Activated effector memory CD4-positive, alpha-beta T cell treated with Interleukin-2 at 50 U/mL for 16 hours (primary cell): ENCODE measurements at regions not wholly inside any gene's neighbourhood (a gene's known extent, or its start where the extent isn't known, plus 50 kb on each side); places are given as distances from the start of the nearest gene placed in this dataset.
"Not testable (repeated sequence)": the region's sequence is repeated elsewhere in the genome, so short reads cannot be mapped to it uniquely, and the experiment has no call there.

Experiments used
- DNase-seq: peaks from one replicate; pipeline ENCODE4 v3.0.0-alpha.2; 2020

GRCh38 chr17:70286391-70286790 lies 117.1 kb downstream of the KCNJ2 start:
- DNase-seq: no peak

DNA sequence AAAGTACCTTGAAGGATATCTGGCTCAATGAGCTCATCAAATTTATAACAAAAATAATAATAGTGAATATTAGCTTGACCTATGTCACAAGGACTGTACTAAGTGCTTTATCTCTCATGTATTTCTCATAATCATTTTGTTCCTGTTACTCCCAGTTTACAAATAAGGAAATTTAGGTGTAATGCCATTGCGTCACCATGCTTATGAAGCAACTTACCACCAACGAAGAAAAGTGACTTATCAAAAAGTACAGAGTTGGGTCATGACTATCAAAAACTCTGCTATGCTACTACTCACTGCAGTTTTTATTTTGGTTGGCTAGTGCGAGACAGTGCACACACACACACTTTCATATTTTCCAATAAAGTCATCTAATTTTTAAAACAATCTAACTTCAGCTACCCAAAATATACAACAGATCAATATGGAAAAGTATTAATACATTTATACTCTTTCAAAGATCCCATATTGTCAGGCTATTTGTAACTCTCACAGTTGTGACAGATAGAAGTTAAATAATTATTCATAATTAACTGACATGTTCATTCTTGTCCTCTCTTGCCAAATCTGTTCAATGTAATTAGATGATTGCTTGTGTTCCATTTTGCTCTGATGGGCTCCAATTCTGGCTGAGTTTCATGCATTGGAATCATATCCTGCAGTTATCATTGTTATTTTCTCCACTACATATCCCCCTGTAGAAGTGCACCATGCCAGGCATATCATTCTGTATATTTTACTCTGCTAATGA lies 119.4 kb downstream of the KCNJ2 start:
- no peak for DNase-seq

GRCh38 chr17:70290770-70291169 lies 121.4 kb downstream of the KCNJ2 start:
- no peak for DNase-seq

GRCh38 chr17:70292366-70292765 lies 123.0 kb downstream of the KCNJ2 start:
- no peak for DNase-seq

GRCh38 chr17:70293564-70294310 lies 124.4 kb downstream of the KCNJ2 start:
- not testable (repeated sequence) for DNase-seq

- no peak for DNase-seq
These were observed 126.0 kb downstream of the KCNJ2 start for GRCh38 chr17:70295329-70295728.

- no peak for DNase-seq
These were observed 126.4 kb downstream of the KCNJ2 start for GRCh38 chr17:70295731-70296130.

- no peak for DNase-seq
These were observed 127.1 kb downstream of the KCNJ2 start for GRCh38 chr17:70296456-70296855.

DNA sequence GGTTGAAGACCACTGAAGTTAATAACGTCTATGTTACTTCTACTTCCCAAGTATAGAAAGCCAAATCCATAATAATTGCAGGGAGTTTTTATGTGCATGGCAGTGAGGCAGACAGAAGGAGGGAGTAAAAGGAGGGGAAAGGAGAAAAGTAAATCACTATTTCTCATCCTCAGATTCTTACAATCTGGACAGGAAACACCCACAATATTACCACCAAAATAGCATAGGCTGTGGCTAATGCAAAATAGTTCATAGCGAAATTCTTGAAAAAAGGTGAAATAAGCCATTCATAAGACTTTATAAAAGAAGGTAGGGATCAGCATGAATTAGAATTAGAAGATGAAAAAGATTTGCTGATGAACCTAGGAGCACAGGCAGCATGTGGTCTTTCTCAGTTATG lies 128.1 kb downstream of the KCNJ2 start:
- no peak for DNase-seq

DNA sequence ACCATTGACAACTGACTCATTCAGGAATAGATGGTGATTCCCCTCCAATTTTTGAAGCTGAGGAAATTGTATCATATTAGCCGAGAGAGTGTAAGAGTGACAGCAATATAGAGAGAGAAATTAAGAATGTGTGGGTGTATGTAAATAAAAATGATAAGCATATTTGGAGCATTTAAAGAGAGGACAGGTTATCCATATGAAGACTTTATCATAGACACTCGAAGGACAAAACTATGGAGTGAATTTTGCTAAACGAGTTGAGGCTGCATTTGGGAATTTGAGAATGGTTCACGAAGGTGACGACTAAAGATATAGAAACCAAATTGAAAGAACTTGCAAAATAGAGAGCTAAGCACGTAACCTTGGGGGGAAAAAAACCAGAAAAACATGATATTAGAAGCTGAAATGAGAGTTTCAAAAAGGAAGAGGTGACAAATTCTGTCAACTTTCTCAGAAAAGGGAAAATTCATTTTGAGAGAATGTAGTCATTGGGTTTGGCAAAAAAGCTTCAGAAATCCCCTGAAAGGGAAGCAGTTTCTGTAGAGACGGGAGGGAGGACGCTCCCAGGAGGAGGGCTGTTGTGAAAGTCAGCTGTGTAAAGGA lies 129.7 kb downstream of the KCNJ2 start:
- DNase-seq: no peak

GRCh38 chr17:70307430-70308225 lies 138.3 kb downstream of the KCNJ2 start:
- DNase-seq: no peak

GRCh38 chr17:70308618-70309017 lies 139.3 kb downstream of the KCNJ2 start:
- DNase-seq: no peak

GRCh38 chr17:70310221-70310672 lies 140.9 kb downstream of the KCNJ2 start:
- no peak for DNase-seq

GRCh38 chr17:70313086-70313852 lies 143.9 kb downstream of the KCNJ2 start:
- no peak for DNase-seq

DNA sequence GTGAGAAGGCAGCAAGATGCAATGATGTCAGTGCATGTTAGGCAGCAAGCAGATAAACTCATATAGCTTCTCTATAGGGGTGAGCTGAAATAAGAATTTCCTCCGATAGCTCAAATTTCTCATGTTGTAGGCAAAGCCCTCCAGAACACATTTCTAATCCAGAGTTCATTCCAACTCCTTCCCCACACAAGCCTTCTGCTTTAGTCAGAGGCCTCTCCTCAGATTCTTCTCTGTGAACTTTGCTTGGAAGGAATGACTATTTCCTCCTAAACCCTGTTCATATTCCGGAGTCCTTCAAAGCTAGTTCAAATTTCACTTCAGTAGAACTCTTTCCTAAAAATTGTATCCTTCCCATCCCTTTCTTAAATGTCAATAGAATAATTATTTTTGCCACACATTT lies 144.8 kb downstream of the KCNJ2 start:
- DNase-seq: no peak

GRCh38 chr17:70314506-70314905 lies 145.2 kb downstream of the KCNJ2 start:
- no peak for DNase-seq

- DNase-seq: no peak
These were observed 148.1 kb downstream of the KCNJ2 start for GRCh38 chr17:70317421-70317820.

GRCh38 chr17:70318051-70318450 lies 148.7 kb downstream of the KCNJ2 start:
- DNase-seq: no peak

GRCh38 chr17:70319516-70319915 lies 150.2 kb downstream of the KCNJ2 start:
- no peak for DNase-seq

GRCh38 chr17:70320673-70321345 lies 151.5 kb downstream of the KCNJ2 start:
- DNase-seq: no peak

GRCh38 chr17:70321352-70321751 lies 152.0 kb downstream of the KCNJ2 start:
- no peak for DNase-seq

DNA sequence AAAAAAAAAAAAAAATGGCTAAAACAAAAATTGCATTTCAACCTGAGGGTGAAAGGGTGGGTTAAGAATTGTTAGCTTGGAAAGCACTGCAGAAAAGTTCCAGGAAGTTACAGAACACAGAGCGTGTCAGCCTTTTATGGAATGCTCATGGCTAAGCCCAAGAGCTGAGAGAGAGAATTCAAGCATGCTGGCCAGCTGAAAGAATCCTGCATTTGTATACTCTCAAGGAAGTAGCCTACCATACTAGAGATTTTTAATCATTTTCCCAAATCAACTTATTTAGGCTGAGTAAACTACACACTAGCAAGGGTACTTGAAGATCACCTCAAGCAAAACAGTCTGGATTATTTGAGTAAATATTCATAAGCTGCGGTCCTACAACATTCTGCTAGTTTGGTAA lies 153.9 kb downstream of the KCNJ2 start:
- no peak for DNase-seq
